Breast epithelium (tissue), 4 donors: ENCODE measurements at regions not wholly inside any gene's neighbourhood (a gene's known extent, or its start where the extent isn't known, plus 50 kb on each side); places are given as distances from the start of the nearest gene placed in this dataset.

ENCODE experiments used
- DNase-seq, 2 donors: peaks; one replicate each; pipeline ENCODE4 v3.0.0-alpha.2; 2019; ENCODE audit warnings: low spot score in 2 of 2
- H3K27ac ChIP-seq, 2 donors: fragments of 200-600 bp; sonication (generic) in 1 of 2; one replicate each; pipeline ENCODE4 v1.5.1; 2016 to 2019; ENCODE audit warnings: mild to moderate bottlenecking in 1 of 2
- H3K27me3 ChIP-seq, 2 donors: fragments of 200-600 bp; sonication (generic) in 1 of 2; one replicate each; pipeline versions ENCODE4 v1.5.1 to v1.6.0; 2017 to 2019; ENCODE audit warnings: control low read depth in 1 of 2, mild to moderate bottlenecking in 1 of 2
- H3K36me3 ChIP-seq: fragments of 200-600 bp; one replicate; pipeline ENCODE4 v1.5.1; 2019
- H3K4me1 ChIP-seq, 2 donors: fragments of 200-600 bp; sonication (generic); one replicate each; pipeline ENCODE4 v1.5.1; 2016 to 2019; ENCODE audit warnings: control low read depth in 1 of 2
- H3K4me3 ChIP-seq, 3 donors: fragments of 200-600 bp; sonication (generic); 1 replicate in 2 of 3; 2 replicates in 1 of 3; pipeline ENCODE4 v1.5.1; 2016 to 2019; ENCODE audit warnings: mild to moderate bottlenecking in 3 of 3, moderate library complexity in 2 of 3
- H3K9me3 ChIP-seq, 2 donors: fragments of 200-600 bp; sonication (generic) in 1 of 2; one replicate each; pipeline ENCODE4 v1.5.1; 2016 to 2019; ENCODE audit warnings: control low read depth in 1 of 2
- CTCF ChIP-seq, 3 donors: fragments of 450-650 bp; IDR thresholded peaks; one replicate each; pipeline ENCODE4 v1.5.1; 2016 to 2017; ENCODE audit warnings: antibody characterized with exemption in 3 of 3, mild to moderate bottlenecking in 3 of 3, moderate library complexity in 3 of 3
- POLR2A ChIP-seq: fragments of 450-650 bp; IDR thresholded peaks from one replicate; pipeline ENCODE4 v1.6.1; 2016; ENCODE audit warnings: antibody characterized with exemption, mild to moderate bottlenecking, moderate library complexity
- POLR2AphosphoS5 ChIP-seq, 3 donors: sonication (generic); formaldehyde crosslinking; IDR thresholded peaks; one replicate each; pipeline ENCODE4 v1.6.1; 2017; ENCODE audit warnings: antibody characterized with exemption in 3 of 3
- intact Hi-C: fragments of 100-400 bp; cut with DNase I; formaldehyde crosslinking; loops from one replicate; pipeline ENCODE4 v1.15.1; 2023; ENCODE audit warnings: low total_unique reads

- no peak overlapping the region for H3K4me3 ChIP-seq
- TF ChIP-seq CTCF (IDR thresholded peaks at IDR 0.05) = no peak
- H3K36me3 ChIP-seq = no peaks in the 10 kb centered on the region
- no peaks in the 10 kb centered on the region for H3K27me3 ChIP-seq
- H3K4me1 ChIP-seq = no peaks in the 10 kb centered on the region
- no peaks in the 10 kb centered on the region for H3K9me3 ChIP-seq
- DNase-seq = no peak
- intact Hi-C loops = no loop called here
- H3K27ac ChIP-seq = no peak overlapping the region
Measured at GRCh38 chr2:53460347-53460746, 307.3 kb upstream of the CHAC2 start.

GRCh38 chr2:53455094-53455493, 312.5 kb upstream of the CHAC2 start:
- no peaks in the 10 kb centered on the region for H3K36me3 ChIP-seq
- H3K4me1 ChIP-seq = no peaks in the 10 kb centered on the region
- no peak for DNase-seq
- no peak overlapping the region for H3K4me3 ChIP-seq
- no peaks in the 10 kb centered on the region for H3K9me3 ChIP-seq
- no peak overlapping the region for H3K27ac ChIP-seq
- H3K27me3 ChIP-seq = no peaks in the 10 kb centered on the region
- intact Hi-C loops = no loop called here
- TF ChIP-seq POLR2AphosphoS5 (IDR thresholded peaks at IDR 0.05) = no peak
- TF ChIP-seq CTCF (IDR thresholded peaks at IDR 0.05) = no peak
- TF ChIP-seq POLR2A = no peak

- Histone ChIP-seq H3K4me3 (no peak overlapping the region), H3K27ac (peak overlapping the region in 1 of 2 donors; percentile 33), H3K9me3 (no peaks in the 10 kb centered on the region), H3K27me3 (no peaks in the 10 kb centered on the region), H3K36me3 (no peaks in the 10 kb centered on the region), H3K4me1 (no peaks in the 10 kb centered on the region)
- intact Hi-C loops = no loop called here
- no peak for TF ChIP-seq POLR2AphosphoS5 (IDR thresholded peaks at IDR 0.05)
- no peak for TF ChIP-seq CTCF (IDR thresholded peaks at IDR 0.05)
- TF ChIP-seq POLR2A = no peak
- DNase-seq = peak in 1 of 2 donors; percentile 40
Measured at GRCh38 chr2:53452957-53453748, 314.5 kb upstream of the CHAC2 start.

GRCh38 chr2:53452400-53452799, 315.2 kb upstream of the CHAC2 start:
- Histone ChIP-seq H3K9me3 (no peaks in the 10 kb centered on the region), H3K27ac (no peak overlapping the region), H3K4me1 (no peaks in the 10 kb centered on the region), H3K36me3 (no peaks in the 10 kb centered on the region), H3K27me3 (no peaks in the 10 kb centered on the region), H3K4me3 (no peak overlapping the region)
- DNase-seq = no peak
- TF ChIP-seq CTCF (IDR thresholded peaks at IDR 0.05) (no peak), POLR2AphosphoS5 (IDR thresholded peaks at IDR 0.05) (no peak), POLR2A (no peak)
- intact Hi-C loops = no loop called here

- H3K9me3 ChIP-seq = no peaks in the 10 kb centered on the region
- DNase-seq = no peak
- H3K4me1 ChIP-seq = no peaks in the 10 kb centered on the region
- H3K36me3 ChIP-seq = no peaks in the 10 kb centered on the region
- no peak overlapping the region for H3K27ac ChIP-seq
- H3K27me3 ChIP-seq = no peaks in the 10 kb centered on the region
- intact Hi-C loops = no loop called here
- TF ChIP-seq POLR2A (no peak), CTCF (IDR thresholded peaks at IDR 0.05) (no peak), POLR2AphosphoS5 (IDR thresholded peaks at IDR 0.05) (no peak)
- no peak overlapping the region for H3K4me3 ChIP-seq
Measured at GRCh38 chr2:53450923-53451322, 316.7 kb upstream of the CHAC2 start.
